Limb (tissue), 2 donors: ENCODE measurements at regions not wholly inside any gene's neighbourhood (a gene's known extent, or its start where the extent isn't known, plus 50 kb on each side); places are given as distances from the start of the nearest gene placed in this dataset.

Experiments used
- DNase-seq, 2 donors: peaks; one replicate each; pipeline ENCODE4 v3.0.0-alpha.2; 2016; ENCODE audit errors: extremely low spot score in 2 of 2

GRCh38 chr13:87872813-87873212 lies 201.6 kb downstream of the SLITRK5 start:
- DNase-seq, result no peak

DNA sequence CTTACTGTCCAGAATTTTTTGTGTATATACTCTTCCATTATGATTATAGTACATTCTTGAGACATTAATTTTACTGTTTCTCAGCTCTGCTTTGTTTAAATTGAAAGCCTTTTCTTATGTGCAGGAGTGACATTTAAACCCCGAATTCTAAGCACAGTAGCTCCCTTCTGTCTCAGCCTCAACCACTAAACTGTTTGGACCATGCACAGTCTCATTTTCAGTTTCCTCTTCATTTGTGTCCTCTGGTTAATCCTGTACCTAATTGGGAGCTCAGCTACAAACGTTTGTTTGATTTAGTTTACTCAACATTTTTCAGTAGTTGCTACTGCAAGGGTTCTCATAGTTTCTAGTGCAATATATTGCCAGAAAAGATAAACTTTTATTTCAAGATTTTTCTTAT lies 206.3 kb downstream of the SLITRK5 start:
- DNase-seq, result no peak

DNA sequence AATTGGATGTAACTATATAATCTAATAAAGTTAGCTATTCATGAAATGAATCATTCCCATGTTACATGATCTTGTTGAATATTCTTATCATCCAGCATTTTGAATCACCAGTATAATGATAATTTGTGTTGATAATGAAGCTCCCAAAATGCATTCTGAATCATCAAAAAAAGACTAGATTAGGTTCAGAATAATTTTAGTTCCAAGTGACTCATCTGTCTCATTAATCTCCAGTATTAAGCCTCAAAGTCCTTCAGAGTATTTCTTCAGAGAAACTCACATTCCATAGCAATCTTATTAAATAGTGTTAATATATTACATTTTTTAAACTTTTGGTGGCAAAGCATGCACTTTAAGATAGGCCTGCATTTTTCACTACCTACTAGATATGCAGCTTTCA lies 207.5 kb downstream of the SLITRK5 start:
- no peak for DNase-seq

GRCh38 chr13:87884884-87885283 lies 213.7 kb downstream of the SLITRK5 start:
- DNase-seq, result no peak

GRCh38 chr13:87887459-87888123 lies 216.4 kb downstream of the SLITRK5 start:
- DNase-seq, result no peak

GRCh38 chr13:87889254-87889653 lies 218.1 kb downstream of the SLITRK5 start:
- DNase-seq, result no peak

GRCh38 chr13:87893186-87893585 lies 222.0 kb downstream of the SLITRK5 start:
- DNase-seq, result no peak

DNA sequence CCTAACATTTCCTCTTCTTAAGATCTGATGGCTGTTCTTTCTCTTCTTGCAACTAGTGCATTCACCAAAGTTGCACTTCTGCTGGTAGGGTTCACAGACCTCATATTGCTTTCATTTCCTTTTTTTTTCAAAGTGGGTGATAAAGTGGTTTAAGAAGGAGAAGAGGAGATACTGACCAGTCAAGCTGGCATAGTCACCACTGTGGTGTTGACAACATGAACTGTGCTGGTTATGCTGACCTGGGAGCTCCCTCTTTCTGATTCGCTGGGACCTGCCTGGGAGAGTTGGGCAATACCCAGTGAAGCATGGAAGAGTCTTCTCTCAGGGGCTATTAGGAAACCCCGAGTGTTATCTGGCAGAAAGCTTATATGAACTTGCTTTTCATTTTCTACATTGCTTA lies 222.9 kb downstream of the SLITRK5 start:
- DNase-seq, result no peak

GRCh38 chr13:87903553-87903952 lies 232.4 kb downstream of the SLITRK5 start:
- no peak for DNase-seq

DNA sequence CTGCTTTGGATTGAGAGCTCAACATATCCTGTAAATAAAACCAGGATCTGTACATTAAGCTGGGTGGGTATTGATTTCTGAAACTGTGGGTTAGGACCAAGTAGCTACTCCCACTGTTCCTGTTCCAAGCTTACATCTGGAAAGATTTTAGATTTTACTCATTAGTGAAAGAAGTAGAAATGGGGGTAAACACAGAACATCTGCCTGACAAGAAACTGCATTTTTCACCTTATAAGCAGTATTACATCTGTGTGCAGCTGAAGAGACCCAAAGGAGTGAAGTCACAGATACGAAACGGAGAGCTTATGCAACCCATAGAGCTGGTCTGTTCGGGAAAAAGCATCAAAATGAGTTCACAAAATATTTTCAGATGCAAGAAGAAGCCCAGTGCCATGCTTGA lies 235.2 kb downstream of the SLITRK5 start:
- DNase-seq, result peak in 1 of 2 donors; percentile 27

GRCh38 chr13:87907202-87907601 lies 236.0 kb downstream of the SLITRK5 start:
- no peak for DNase-seq

DNA sequence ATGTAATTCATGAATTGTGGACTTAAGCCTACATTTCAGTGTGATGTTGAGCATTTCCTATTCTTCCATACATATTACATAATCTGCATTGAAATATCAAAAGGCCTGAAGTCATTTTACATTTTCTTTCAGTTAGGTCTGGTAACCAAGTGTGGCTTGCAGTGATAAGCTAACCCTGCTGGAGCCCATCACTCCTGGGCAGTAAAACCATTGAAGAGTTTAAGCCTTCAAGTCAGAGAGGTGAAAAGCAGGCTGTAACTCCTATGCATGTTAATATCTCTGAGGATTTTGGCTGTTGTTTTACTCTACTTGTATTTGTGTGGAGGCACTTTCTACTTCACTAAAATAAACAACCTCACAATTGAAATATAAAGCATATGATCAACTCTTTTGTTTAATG lies 248.8 kb downstream of the SLITRK5 start:
- no peak for DNase-seq

DNA sequence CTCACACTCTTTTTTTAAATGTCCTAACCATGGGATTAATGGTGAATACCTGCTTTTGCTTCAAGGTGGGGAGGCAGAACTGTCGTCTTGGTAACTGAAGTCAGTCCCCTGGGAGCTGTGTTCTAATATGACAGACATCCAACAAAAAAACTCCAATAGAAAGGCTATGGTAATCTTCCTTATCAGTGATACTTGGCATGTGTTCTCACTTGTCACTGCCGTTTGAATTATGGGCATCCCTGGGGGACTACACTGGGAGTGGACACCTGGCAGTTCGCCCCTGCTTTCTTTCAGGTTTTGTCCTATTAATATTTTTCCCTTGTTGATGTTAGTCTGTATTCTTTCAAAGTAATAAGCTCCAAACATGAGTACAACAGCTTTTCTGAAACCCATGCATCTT lies 252.6 kb downstream of the SLITRK5 start:
- DNase-seq, result no peak

- DNase-seq, result no peak
Measured at GRCh38 chr13:87925006-87925405, 253.8 kb downstream of the SLITRK5 start.

GRCh38 chr13:87940776-87941175 lies 269.6 kb downstream of the SLITRK5 start:
- DNase-seq, result no peak

- DNase-seq, result no peak
Measured at GRCh38 chr13:87941226-87941625, 270.1 kb downstream of the SLITRK5 start.

DNA sequence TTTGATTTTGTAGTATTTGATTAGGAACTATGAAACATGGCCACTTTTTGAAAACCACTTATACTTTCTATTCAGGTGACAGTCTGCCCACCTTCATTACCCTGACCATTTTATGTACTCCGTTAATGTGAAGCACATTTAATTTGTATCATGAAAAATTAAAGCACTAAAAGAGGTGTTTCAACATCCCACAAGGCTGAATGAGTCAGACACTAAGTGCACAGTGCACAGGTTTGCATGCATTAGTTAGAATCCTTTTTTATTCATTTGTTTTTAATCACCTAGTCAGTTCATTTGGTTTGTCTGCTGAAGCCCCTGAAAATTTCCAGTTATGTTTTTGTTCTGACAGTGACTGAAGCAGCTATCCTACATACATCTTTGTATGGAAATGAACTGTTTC lies 271.0 kb downstream of the SLITRK5 start:
- no peak for DNase-seq

GRCh38 chr13:87944038-87944437 lies 272.9 kb downstream of the SLITRK5 start:
- no peak for DNase-seq

GRCh38 chr13:87952377-87952776 lies 281.2 kb downstream of the SLITRK5 start:
- no peak for DNase-seq

GRCh38 chr13:87953381-87953780 lies 282.2 kb downstream of the SLITRK5 start:
- DNase-seq, result no peak

- DNase-seq, result no peak
Measured at GRCh38 chr13:87954091-87954490, 282.9 kb downstream of the SLITRK5 start.

DNA sequence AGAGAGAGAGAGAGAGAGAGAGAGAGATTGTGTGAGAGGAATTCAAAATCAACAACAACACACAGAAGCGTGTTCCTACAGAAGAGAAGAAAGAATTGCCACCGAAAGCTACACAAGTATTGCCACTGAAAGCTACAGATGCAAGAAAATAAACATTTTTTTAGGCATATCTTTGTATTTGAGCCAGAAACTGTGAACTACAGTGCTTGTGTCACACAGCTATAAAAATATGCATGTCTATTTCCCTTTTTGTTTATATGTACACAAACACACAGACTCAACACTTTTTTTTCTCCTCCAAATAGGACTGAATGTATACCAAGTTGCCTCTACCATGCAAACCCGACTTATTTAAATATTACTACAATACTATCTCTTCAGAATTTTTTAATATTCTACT lies 290.4 kb downstream of the SLITRK5 start:
- no peak for DNase-seq

GRCh38 chr13:87972568-87972967 lies 301.4 kb downstream of the SLITRK5 start:
- DNase-seq, result no peak

- no peak for DNase-seq
Measured at GRCh38 chr13:87975035-87975434, 303.9 kb downstream of the SLITRK5 start.
